GM18873 (cell line): ENCODE measurements at regions not wholly inside any gene's neighbourhood (a gene's known extent, or its start where the extent isn't known, plus 50 kb on each side); places are given as distances from the start of the nearest gene placed in this dataset.

Experiments
- ATAC-seq: cut with Tn5 transposase; IDR thresholded peaks from one replicate; pipeline ENCODE4 v1.9.1; 2021; ENCODE audit warnings: mild to moderate bottlenecking, moderate library complexity, moderate number of reproducible peaks; ENCODE audit not compliant: unreplicated experiment, low FRiP score

DNA sequence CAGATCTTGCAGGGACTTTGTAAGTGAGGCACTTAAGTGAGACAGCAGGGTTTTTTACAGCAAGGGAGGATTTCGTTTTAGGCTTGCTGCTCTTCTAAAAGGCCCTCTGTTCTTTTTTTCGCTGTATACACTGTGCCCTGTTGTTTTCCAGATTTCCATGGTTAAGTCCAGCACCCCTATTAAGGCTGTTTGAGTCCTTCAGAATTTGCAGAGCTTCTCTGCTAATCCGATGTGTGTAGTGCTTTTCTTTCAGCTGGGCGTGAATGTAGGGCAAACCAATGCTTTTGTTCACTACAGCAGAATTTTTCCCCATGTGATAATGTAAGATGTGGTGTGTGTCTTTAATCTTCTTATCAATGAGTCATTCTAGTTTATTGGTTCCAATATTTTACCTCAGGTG, 200.5 kb upstream of the RREB1 start:
- ATAC-seq: no peak

DNA sequence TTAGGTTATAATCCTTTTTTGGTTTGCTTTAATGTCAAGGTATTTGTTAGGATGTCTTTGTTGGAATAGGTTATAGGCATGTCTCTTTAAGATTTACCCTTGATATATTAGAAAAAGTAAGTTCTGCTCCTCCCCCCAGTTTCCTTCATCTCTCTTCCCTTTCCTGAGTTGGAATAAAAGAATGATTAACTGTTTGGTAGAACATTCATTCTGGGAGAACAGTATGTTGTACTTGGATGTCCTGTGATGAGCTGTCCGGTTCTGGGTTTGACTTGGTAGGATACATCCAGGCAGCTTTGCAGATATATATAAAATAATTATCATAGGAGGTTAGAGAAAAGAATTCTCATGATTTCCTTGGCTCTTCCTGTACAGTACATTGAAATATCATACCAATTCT, 199.6 kb upstream of the RREB1 start:
- ATAC-seq: no peak

DNA sequence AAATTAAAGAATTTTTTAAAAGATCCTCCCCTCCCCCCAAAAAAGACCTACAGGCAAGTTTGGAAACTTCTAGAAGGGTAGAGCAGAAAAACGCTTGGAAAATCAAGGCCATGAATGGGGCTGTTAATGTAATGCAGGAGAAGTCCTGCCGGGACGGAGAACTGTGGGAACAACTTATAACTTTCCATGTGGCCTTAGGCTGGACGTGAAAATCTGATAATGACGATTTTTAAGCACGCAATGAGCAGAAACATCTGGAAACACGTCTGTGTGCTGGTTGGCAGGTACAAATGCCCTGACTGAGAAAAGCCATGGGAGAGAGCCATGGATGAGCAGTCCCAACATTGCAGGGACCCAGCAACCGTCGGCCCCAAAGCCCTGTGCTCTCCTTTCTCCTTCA, 198.7 kb upstream of the RREB1 start:
- no peak for ATAC-seq

DNA sequence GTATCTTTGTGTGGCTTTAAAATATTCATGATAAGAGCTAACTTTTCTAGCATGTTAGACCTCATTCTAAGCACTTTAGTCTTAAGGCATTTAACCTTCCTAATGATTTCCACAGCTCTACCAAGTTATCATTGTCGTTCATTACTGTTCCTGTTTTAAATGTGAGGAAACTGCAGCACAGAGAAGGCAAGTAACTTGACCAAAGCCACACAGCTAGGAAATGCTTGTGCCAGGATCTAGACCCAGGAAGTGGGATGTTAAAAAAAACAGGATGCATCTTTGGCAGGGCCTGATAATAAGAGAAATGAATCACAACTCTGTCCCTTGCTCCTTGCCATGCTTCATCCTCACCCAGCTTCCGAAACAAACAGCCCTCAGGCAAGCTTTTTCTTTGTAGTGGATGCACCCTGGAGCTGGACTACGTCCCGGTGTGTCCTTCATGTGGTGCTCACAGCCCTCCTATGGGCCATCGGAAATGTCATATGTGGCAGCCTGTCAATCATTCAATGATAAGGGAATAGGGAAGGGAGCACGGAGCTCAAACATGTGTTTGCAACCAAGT, 196.9 kb upstream of the RREB1 start:
- no peak for ATAC-seq

DNA sequence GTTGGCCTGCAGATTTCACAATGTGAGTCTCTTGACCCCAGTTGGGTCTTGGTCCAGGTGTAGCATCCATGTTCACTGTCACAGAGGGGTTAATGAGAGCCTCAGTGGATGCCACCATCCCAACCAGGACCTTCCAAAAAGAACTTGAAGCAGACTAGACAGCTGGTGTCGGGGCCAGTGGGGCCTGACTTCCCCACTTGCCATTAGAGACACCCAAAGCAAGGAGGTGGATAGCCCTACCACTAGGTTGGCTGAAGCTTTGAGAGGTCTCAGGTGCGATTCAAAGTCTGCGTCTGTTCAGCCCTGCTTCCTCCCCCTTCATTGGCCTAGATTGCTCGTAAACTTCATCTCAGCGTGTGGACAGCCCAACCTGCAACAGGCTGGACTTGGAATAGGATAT, 196.4 kb upstream of the RREB1 start:
- ATAC-seq: no peak

DNA sequence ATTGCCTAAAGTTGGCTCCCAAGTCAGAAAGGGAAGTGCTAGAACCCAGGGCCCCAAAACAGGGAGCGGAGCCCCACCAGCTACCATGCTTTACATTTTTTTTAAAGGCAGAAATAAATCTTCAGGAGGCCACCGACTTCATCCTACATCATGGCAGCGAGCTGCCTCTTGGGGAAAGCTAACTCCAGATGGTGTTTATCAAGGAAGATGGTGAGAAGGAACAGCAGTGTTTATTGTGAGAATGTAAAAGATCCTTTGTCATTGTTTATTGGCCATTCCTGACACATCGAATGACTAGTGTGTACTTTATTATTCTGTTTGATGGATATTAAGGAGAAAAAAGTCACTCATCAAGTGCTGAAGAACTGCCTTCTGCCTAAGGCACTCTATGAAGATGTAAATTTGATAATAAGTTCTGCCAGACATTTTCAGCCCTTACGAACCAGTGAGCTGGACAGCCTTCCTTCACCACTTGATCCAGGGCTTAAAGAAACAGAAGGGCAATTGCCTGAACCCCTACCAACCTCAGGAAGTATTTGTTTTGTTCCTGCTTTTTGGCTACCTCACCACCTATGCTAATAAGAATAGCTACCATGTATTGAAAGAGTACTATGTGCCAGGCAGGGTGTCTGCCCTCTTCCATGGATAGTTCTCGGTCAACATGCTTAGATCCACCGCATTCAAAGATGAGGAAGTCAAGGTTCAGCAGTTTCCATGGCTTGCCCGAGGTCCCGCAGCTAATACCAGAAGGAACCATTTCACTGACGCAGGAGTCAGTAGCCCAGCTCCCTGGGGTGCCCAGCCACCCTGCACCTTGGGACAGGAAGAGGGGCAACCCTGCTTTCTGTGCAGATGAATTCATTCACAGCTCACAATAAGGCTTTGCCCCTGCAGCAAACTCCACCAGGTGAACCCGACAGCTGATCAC, 194.7 kb upstream of the RREB1 start:
- no peak for ATAC-seq

DNA sequence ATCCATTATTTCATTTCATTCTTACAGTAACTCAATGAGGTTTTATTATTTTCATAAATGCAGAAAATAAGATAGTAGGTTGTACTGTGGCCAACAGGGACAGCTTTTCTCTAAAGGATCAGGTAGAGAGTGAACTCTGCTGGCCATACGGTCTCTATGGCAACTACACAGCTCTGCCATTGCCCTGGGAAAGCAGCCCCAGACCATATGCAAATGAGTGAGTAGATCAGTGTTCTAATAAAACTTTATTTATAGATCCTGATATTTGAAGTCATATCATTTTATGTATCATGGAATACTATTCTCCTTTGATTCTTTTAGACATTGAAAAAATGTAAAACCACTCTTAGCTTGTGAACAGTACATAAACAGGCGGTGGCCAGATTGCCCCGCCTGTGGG, 192.5 kb upstream of the RREB1 start:
- ATAC-seq: no peak

DNA sequence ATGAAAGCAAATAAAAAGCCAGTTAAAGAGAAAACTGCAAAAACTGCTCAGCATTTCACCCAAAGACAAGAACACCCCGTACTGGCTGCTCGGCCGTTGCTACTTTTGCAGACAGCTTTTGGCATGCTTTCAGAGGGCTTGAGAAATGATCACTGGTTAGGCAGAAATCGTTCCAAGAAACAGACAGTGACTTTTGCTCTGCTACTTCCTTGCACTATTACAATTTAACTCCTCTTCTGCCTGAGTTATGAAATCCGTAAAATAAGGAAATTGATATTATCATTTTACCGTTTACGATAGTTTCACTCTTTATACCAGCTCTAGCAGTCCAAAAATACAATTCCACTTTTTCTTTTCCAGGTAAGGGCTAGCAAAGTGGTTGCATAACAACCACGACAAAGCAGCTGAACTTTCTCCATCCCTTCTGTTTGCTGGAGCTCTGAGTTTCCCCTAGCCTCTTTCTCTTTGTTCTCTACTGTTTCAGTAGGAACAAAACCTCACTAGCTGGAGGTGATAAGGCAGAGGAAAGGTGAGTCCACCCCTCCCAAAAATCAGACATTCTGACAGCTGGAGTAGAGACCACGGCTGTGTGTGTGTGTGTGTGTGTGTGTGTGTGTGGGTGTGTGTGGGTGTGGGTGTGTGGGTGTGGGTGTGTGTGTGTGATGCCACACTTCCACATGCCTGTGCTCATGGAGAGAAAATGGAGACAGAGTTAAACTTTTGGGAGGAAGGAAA, 191.8 kb upstream of the RREB1 start:
- no peak for ATAC-seq

DNA sequence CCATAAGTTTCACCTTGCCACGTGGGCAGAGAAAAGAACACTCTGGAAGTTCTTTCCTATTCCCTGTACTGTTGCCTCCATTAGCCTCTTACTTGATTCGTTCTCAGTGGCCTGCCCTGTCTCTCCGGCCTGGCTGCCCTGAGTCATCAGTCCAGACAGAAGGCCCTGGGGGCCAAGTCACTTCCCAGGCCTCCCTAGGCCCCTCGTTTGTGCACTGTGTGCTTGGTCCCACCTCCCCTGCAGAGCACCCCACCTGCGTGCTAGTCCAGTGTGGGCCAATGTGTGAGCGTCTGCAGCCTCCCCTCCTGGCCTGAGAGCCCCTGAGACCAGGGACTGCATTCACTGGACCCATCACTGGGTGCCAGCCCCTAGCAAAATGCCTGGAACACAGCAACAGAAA, 191.2 kb upstream of the RREB1 start:
- ATAC-seq: no peak

DNA sequence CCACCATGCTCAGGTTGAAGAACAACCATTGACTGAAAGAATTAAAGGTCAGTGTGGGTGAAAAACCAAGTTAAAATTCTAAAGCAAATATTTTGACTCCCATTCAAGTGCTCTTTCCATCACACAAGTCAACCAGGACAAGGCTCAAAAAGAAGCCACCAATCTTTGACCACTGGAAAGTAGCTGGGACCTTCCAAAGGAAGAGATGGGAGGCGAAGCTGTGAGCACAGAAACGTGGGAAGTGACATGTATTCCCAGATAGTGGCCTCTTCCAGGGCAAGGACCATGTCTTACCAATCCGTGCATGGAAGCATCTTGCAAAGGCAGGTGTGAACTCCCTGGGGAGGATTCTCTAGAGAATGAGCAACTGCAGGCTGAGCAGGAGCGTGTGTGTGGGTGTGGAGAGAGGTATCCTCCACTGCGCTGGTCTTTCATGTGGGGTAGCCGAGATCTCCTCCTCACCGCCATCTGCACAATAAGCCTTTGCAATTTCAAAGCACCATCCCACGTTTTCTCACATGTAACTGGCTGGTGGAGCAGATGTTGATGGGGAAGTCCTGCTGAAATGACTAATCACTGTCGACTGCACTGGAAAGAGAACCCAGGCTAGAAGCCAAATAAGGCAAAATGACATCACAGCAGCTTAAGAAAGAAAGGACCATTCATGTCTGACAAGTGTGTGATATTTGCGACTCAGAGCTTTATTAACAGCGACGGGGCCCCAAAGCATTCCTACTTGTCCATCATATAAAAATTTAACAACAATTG, 189.4 kb upstream of the RREB1 start:
- ATAC-seq: peak; percentile 75

DNA sequence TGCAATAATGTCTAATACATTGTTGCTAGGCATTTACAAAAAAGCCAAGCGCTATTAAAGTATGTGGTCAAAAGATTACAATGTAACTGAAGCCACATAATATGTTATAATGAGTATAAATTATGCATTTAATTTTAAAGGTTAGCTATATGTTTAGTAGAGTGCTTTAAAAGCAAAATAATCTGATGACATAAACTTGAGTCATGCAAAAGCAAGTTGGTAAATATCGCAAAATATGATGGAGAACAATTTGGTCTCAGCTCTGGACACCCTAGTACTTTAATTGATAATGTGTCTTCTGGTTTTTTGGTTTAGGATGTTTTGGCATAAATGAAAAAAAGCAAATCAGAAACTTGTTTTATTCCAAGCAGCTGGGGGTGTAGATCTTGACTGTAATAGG, 188.6 kb upstream of the RREB1 start:
- no peak for ATAC-seq

DNA sequence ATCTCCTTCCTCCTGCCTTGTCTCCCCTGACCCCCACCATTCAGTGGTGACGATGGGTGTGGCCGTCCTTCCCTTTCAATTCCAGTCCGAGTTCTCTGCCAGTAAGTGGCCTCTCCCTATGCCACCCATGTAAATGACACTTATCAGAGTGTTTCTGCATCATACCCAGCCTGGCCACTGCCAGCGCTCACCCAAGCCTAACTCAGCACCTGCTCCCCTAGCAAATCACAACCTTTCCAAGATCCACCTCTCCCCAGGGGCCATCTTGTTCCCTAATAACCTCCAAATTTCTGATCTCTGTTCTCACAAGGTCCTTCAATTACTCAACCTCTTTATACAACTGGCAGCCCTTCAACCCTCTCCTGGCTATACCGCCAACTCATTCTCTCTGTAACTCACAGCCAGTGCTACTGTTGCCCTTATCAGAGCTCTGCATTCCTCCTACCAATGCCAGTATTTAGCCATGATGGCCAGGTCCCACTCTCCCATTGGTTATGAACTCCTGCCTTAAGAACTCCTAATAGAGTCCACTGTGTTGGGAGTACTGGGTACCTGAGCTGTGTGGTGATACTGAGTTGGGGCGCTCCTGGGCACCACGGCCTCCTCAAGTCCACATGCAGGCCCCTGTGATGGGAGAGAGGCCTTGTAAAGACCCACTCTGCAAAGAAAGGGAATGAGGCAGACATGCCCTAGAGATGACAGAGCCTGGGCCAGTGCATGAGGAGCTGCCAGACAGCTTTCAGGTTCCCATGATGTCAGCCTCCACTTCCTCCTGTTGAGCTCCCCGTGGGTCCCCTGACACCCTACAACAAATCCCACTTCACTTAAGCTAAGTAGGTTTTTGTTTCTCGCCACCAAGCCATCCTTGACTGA, 187.4 kb upstream of the RREB1 start:
- ATAC-seq: no peak

DNA sequence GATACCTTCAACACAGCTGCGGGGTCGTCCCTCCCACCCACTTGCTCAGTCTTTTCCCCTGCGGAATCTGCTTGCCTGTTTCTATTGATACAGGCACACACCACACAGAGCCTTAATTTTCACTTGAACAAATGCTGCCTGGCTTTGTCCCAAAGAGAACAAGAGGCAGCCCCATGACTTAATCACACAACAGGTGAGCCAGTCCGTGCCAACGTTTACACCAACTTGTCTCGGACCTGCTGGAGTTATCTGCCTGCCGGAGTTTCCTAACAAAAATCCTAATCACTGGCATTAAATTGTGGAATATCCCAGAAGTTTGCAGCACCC, 186.8 kb upstream of the RREB1 start:
- no peak for ATAC-seq

DNA sequence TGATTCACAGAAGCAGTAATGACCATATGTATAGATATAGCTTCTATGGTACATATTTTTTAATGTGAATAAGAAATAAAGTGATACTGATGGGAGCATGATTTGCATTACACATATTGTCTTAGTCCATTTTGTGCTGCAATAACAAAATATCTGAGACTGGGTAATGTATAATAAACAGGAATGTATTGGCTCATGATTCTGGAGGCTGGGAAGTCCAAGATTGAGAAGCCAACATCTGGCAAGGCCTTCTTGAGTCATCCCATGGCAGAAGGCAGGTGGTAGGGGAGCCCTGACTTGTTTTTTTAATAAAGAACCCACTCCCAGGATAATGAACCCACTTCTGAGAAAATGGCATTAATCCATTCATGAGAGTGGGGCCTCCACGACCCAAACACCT, 185.6 kb upstream of the RREB1 start:
- no peak for ATAC-seq

DNA sequence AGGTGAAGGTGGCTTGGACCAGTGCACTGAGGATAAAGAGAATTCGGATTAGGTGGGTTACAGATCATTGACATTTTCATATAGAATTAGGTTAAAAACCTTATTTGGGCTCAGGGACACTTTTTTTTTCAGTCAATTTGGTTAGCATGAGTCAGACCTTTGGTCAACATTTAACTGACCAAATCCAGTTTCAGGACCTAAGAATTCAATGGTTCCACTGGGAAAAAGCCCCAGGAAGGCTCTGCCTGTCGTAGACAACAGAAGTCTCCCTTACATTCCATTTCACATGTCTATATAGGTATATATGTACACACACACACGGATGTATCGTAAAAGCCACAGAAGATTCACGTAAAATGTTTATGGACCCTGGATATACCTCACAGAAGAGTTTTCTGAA, 184.2 kb upstream of the RREB1 start:
- ATAC-seq: no peak

DNA sequence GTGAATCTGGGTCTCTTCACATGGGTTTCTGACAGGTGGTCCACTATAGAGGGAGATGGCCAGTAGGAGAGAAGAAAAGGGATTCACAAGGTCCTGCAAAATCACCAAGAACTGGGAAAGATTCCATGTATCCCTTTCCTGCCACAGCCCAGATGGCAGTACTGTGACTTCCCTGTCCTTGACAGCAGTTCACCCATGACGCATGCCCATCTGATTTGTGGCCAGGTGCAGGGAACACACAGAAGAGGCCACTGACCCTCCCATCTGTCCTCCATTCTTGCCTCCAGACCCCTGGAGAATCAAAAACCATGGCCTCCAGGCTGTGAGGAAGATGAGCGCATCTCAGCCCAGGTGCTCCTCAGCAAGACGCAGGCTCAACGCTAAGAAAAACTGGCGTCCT, 183.1 kb upstream of the RREB1 start:
- no peak for ATAC-seq

DNA sequence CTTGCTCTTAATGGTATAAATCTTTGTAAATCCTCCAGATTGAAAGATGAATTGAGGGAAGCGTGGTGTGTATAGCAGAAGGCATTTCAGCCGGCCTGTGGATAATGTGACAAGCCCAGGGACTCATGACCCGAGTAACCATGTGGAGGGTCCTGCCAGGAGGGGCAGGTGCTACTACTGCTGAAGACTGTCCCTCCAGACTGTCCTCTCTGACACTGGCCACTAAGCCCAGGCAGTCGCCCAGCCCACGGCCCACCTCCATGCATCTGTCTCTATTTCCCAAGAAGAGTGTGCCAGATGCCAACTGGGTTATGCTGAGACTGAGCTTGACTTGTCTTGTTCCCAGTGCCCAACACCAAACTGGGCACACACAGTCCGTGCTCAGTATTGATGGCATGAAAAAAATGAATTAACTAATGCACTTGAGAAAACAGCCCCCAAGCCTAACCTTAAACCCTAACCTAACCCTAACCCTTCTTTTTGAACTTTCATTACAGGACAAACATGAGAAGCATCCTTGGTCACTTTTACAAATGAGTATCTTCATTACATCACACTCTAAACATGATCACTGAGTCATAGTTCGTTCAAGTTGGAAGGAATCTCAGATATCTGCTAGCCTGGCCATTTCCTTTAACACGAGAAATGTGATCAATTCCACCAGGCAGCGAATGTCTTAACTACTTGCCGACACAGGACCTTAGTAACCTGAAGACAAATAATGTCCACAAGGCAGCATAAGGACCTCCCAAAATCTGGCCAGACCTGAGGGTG, 182.2 kb upstream of the RREB1 start:
- ATAC-seq: no peak

DNA sequence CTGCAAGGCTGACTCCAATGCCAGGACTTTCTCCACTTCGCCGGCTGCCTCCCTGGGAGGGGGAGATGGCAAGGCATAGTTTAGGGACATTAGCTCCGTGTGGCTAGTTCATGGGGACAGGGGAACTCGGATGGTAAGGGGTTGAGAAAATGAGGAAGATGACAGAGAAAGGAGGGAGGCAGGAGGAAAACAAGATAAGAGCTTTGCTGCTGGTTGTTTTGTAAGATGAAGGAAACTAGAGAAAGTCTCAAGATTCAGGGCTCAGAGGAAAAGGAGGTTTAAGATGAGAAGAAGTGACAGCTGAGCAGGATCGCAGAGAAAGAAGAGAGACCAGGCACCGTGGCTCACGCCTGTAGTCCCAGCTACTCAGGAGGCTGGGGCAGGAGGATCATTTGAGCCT, 180.9 kb upstream of the RREB1 start:
- no peak for ATAC-seq
